Adipocyte (in vitro differentiated cells): ENCODE measurements at regions not wholly inside any gene's neighbourhood (a gene's known extent, or its start where the extent isn't known, plus 50 kb on each side); places are given as distances from the start of the nearest gene placed in this dataset.
A peak's percentile ranks its signal among the peaks of the same experiment; 100 is the strongest.
"Not testable (repeated sequence)": the region's sequence is repeated elsewhere in the genome, so short reads cannot be mapped to it uniquely, and the experiment has no call there.

Experiments used
- DNase-seq: peaks from one replicate; pipeline ENCODE4 v3.0.0-alpha.2; 2015; ENCODE audit warnings: low read depth
- H3K27me3 ChIP-seq: replicated peaks from 2 replicates; pipeline ENCODE4 v1.7.0; 2013; ENCODE audit warnings: mild to moderate bottlenecking, low read length, moderate library complexity; ENCODE audit not compliant: control insufficient read depth, insufficient read depth
- H3K36me3 ChIP-seq: 2 replicates; pipeline ENCODE4 v1.7.0; 2013; ENCODE audit warnings: low read length, mild to moderate bottlenecking, moderate library complexity; ENCODE audit not compliant: control insufficient read depth, insufficient read depth, severe bottlenecking
- H3K4me1 ChIP-seq: 2 replicates; pipeline ENCODE4 v1.7.0; 2013; ENCODE audit warnings: mild to moderate bottlenecking, low read length, moderate library complexity; ENCODE audit not compliant: control insufficient read depth, insufficient read depth
- H3K4me3 ChIP-seq: 2 replicates; pipeline ENCODE4 v1.7.0; 2013; ENCODE audit warnings: mild to moderate bottlenecking, low read length, moderate library complexity
- H3K9ac ChIP-seq: 2 replicates; pipeline ENCODE4 v1.7.0; 2013; ENCODE audit warnings: mild to moderate bottlenecking, low read length, moderate library complexity
- H3K9me3 ChIP-seq: 2 replicates; pipeline ENCODE4 v1.7.0; 2013; ENCODE audit warnings: mild to moderate bottlenecking, low read length, moderate library complexity; ENCODE audit not compliant: control insufficient read depth

- H3K27me3 ChIP-seq: no peaks in the 10 kb centered on the region
- H3K4me3 ChIP-seq: no peak overlapping the region
- DNase-seq: no peak
- no peaks in the 10 kb centered on the region for H3K9me3 ChIP-seq
- peaks cover 37% of the 10 kb centered on the region for H3K4me1 ChIP-seq
- H3K9ac ChIP-seq: no peak overlapping the region
- no peaks in the 10 kb centered on the region for H3K36me3 ChIP-seq
Measured at GRCh38 chr14:25394356-25394755, 344.4 kb upstream of the STXBP6 start.

GRCh38 chr14:25389948-25390347 is 340.0 kb upstream of the STXBP6 start:
- peak overlapping the region; percentile 24 for H3K4me3 ChIP-seq
- peaks cover 34% of the 10 kb centered on the region for H3K4me1 ChIP-seq
- no peaks in the 10 kb centered on the region for H3K36me3 ChIP-seq
- no peak for DNase-seq
- H3K9ac ChIP-seq: no peak overlapping the region
- H3K27me3 ChIP-seq: no peaks in the 10 kb centered on the region
- H3K9me3 ChIP-seq: peaks cover 10% of the 10 kb centered on the region

GRCh38 chr14:25381498-25381897 is 331.6 kb upstream of the STXBP6 start:
- no peak overlapping the region for H3K4me3 ChIP-seq
- peaks cover 4% of the 10 kb centered on the region for H3K9me3 ChIP-seq
- H3K36me3 ChIP-seq: no peaks in the 10 kb centered on the region
- DNase-seq: no peak
- no peak overlapping the region for H3K9ac ChIP-seq
- H3K4me1 ChIP-seq: no peaks in the 10 kb centered on the region
- no peaks in the 10 kb centered on the region for H3K27me3 ChIP-seq

- H3K4me3 ChIP-seq: no peak overlapping the region
- H3K36me3 ChIP-seq: no peaks in the 10 kb centered on the region
- no peaks in the 10 kb centered on the region for H3K9me3 ChIP-seq
- no peaks in the 10 kb centered on the region for H3K4me1 ChIP-seq
- no peaks in the 10 kb centered on the region for H3K27me3 ChIP-seq
- no peak overlapping the region for H3K9ac ChIP-seq
- DNase-seq: no peak
Measured at GRCh38 chr14:25375639-25376038, 325.7 kb upstream of the STXBP6 start.

- no peaks in the 10 kb centered on the region for H3K36me3 ChIP-seq
- no peak for DNase-seq
- no peaks in the 10 kb centered on the region for H3K27me3 ChIP-seq
- H3K4me3 ChIP-seq: no peak overlapping the region
- H3K4me1 ChIP-seq: no peaks in the 10 kb centered on the region
- H3K9ac ChIP-seq: no peak overlapping the region
- H3K9me3 ChIP-seq: no peaks in the 10 kb centered on the region
Measured at GRCh38 chr14:25371068-25371467, 321.1 kb upstream of the STXBP6 start.

- H3K4me1 ChIP-seq, H3K27me3 ChIP-seq, H3K36me3 ChIP-seq, H3K9ac ChIP-seq, H3K9me3 ChIP-seq, DNase-seq, H3K4me3 ChIP-seq: not testable (repeated sequence)
Measured at GRCh38 chr14:25370057-25370456, 320.1 kb upstream of the STXBP6 start.

- no peak for DNase-seq
- no peaks in the 10 kb centered on the region for H3K36me3 ChIP-seq
- H3K27me3 ChIP-seq: no peaks in the 10 kb centered on the region
- peaks cover 13% of the 10 kb centered on the region for H3K4me1 ChIP-seq
- H3K4me3 ChIP-seq: no peak overlapping the region
- H3K9me3 ChIP-seq: no peaks in the 10 kb centered on the region
- H3K9ac ChIP-seq: no peak overlapping the region
Measured at GRCh38 chr14:25358330-25358729, 308.4 kb upstream of the STXBP6 start.

- no peak for DNase-seq
- Histone ChIP-seq H3K36me3 (no peaks in the 10 kb centered on the region), H3K9me3 (no peaks in the 10 kb centered on the region), H3K9ac (no peak overlapping the region), H3K4me3 (peak overlapping the region; percentile 24), H3K27me3 (no peaks in the 10 kb centered on the region), H3K4me1 (peaks cover 31% of the 10 kb centered on the region)
Measured at GRCh38 chr14:25351269-25351668, 301.3 kb upstream of the STXBP6 start.

- Histone ChIP-seq H3K36me3 (no peaks in the 10 kb centered on the region), H3K9ac (no peak overlapping the region), H3K27me3 (no peaks in the 10 kb centered on the region), H3K4me3 (peak overlapping the region; percentile 1), H3K4me1 (peaks cover 31% of the 10 kb centered on the region), H3K9me3 (no peaks in the 10 kb centered on the region)
- no peak for DNase-seq
Measured at GRCh38 chr14:25350802-25351201, 300.9 kb upstream of the STXBP6 start.

GRCh38 chr14:25350021-25350420 is 300.1 kb upstream of the STXBP6 start:
- DNase-seq: no peak
- no peaks in the 10 kb centered on the region for H3K36me3 ChIP-seq
- no peak overlapping the region for H3K4me3 ChIP-seq
- peaks cover under 1% of the 10 kb centered on the region for H3K9me3 ChIP-seq
- peaks cover 31% of the 10 kb centered on the region for H3K4me1 ChIP-seq
- H3K27me3 ChIP-seq: no peaks in the 10 kb centered on the region
- H3K9ac ChIP-seq: no peak overlapping the region

- H3K4me3 ChIP-seq: peak overlapping the region; percentile 10
- no peaks in the 10 kb centered on the region for H3K36me3 ChIP-seq
- no peak for DNase-seq
- no peaks in the 10 kb centered on the region for H3K27me3 ChIP-seq
- peaks cover 31% of the 10 kb centered on the region for H3K4me1 ChIP-seq
- H3K9me3 ChIP-seq: peaks cover 6% of the 10 kb centered on the region
- no peak overlapping the region for H3K9ac ChIP-seq
Measured at GRCh38 chr14:25349269-25349668, 299.3 kb upstream of the STXBP6 start.

GRCh38 chr14:25340882-25341281 is 290.9 kb upstream of the STXBP6 start:
- DNase-seq: no peak
- Histone ChIP-seq H3K27me3 (no peaks in the 10 kb centered on the region), H3K4me1 (no peaks in the 10 kb centered on the region), H3K9me3 (peaks cover 37% of the 10 kb centered on the region), H3K9ac (no peak overlapping the region), H3K4me3 (no peak overlapping the region), H3K36me3 (no peaks in the 10 kb centered on the region)
